ENCODE measurements at regions not wholly inside any gene's neighbourhood (a gene's known extent, or its start where the extent isn't known, plus 50 kb on each side); places are given as distances from the start of the nearest gene placed in this dataset.

DNA sequence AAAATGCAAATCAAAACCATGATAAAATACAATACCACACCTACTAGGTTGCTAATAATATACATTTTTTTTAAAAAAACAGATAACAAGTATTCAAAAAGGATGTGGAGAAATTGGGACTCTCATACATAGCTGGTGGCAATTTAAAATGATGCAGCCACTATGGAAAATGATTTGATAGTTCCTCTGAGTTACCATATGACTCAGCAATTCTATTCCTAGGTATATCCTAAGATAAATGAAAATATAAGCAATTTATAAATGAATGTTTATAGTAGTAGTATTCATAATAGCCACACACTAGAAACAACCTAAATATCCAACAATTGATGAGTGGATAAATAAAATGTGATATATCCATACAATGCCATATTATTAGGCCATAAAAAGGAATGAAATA, 210.2 kb downstream of the MREG start:
- TF ChIP-seq POLR2AphosphoS5 (IDR thresholded peaks at IDR 0.05; ENCODE audit: low read depth, low read length) = no peak
- TF ChIP-seq, protein P1, sequence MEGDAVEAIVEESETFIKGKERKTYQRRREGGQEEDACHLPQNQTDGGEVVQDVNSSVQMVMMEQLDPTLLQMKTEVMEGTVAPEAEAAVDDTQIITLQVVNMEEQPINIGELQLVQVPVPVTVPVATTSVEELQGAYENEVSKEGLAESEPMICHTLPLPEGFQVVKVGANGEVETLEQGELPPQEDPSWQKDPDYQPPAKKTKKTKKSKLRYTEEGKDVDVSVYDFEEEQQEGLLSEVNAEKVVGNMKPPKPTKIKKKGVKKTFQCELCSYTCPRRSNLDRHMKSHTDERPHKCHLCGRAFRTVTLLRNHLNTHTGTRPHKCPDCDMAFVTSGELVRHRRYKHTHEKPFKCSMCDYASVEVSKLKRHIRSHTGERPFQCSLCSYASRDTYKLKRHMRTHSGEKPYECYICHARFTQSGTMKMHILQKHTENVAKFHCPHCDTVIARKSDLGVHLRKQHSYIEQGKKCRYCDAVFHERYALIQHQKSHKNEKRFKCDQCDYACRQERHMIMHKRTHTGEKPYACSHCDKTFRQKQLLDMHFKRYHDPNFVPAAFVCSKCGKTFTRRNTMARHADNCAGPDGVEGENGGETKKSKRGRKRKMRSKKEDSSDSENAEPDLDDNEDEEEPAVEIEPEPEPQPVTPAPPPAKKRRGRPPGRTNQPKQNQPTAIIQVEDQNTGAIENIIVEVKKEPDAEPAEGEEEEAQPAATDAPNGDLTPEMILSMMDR (IDR thresholded peaks at IDR 0.05) = no peak

All from SK-N-SH (cell line).